ENCODE measurements at regions not wholly inside any gene's neighbourhood (a gene's known extent, or its start where the extent isn't known, plus 50 kb on each side); places are given as distances from the start of the nearest gene placed in this dataset.
"Not testable (repeated sequence)": the region's sequence is repeated elsewhere in the genome, so short reads cannot be mapped to it uniquely, and the experiment has no call there.

DNA sequence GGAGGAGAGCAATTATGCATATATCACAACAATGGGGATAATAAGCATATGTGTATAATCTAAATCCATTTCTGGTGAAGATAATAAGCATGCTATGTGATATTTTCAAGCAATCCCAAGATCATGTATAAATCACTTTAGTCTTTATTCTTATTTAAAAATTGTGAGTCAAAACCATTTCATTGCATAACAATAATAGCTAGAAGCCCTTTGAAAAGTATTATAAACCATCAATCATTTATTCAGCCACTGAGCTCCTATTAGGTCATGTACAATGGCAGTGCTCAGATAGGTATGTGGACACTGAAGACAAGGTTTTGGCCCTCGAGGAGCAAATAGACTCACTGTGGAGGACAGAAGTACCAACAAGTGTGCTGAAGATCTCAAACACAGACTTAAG lies 113.1 kb downstream of the CDCA7 start:
- intact Hi-C loops (cut with micrococcal nuclease), result no loop called here

DNA sequence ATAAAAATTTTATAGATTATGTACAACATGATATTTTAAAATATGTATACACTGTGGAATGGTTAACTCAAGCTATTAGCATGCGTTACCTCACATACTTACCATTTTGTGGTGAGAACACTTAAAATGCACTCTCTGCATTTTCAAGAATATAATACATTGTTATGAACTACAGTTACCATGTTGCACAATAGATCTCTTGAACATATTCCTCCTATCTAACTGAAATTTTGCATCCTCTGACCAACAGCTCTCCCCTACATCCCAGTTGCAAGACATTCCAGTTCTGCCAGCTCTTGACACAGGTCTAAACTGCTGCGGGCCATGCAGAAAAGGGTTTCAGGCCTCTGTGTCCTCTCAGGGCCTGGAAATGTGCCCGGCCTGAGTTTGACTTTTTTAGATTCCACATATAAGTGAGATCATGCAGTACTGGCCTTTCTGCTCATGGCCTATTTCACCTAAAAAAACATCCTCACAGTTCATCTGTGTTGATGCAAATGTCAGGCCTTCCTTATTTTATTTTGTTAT lies 113.7 kb downstream of the CDCA7 start:
- intact Hi-C loops (cut with micrococcal nuclease), result no loop called here

- intact Hi-C loops (cut with micrococcal nuclease), result no loop called here
Observed at GRCh38 chr2:173472112-173472511, 117.4 kb downstream of the CDCA7 start.

DNA sequence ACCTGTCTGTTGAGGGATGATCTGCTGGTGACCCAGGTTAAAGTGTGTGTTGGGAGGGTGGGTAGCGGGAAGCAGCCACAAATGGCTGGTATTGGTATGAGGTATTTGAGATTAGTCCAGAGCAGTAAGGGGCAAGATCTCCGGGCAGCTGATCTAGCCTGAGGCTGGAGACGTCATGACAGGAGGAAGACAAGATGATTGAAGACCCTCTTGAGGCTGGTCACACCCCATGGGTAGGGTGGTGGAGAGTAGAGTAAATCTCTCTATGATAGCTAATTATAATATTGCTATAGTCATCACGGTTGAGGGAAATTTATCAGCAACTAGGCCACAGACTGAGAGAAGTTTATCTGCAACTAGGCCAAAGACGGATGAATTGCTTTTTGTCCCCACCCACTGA lies 128.5 kb downstream of the CDCA7 start:
- intact Hi-C loops (cut with micrococcal nuclease), result no loop called here

DNA sequence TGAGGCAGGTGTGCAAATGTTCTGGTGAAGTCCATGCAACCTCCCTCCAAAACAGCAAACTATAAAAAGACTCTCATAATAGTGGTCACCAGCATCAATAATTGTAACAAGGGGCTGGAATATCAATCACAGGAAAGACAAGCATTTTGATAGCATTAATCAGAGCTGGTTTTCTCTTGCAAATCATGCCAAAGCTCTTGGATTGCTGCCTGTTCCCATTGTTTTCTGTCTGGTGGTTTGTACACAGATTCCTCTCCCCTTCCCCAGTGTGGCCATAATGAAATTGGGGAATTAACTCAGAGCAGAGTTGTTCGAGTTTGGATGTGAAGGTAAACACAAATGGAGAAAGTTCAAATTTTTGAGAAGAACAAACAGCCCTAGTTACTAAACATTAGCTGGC lies 134.2 kb downstream of the CDCA7 start:
- intact Hi-C loops (cut with micrococcal nuclease), result no loop called here

DNA sequence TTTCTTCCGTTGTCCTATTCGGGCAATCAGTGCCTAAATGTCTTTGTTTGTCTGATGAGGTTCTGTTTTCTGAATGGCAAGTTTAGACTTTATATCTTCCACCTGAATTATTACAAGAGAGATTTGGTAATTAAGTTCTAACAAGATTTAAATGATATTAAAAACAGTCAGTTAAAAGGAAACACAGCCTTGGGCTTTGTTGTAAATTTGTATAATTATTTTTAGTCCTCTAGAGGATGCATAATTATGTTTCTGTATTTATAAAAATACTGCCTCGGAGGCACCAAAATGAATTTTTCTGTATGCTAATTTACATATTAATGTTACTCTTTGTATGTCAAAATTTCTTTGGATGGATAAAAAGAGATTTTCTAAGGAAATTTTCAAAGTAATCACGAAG lies 136.7 kb downstream of the CDCA7 start:
- intact Hi-C loops (cut with micrococcal nuclease), result no loop called here

- intact Hi-C loops (cut with micrococcal nuclease), result no loop called here
Observed at GRCh38 chr2:173493874-173494273, 139.2 kb downstream of the CDCA7 start.

DNA sequence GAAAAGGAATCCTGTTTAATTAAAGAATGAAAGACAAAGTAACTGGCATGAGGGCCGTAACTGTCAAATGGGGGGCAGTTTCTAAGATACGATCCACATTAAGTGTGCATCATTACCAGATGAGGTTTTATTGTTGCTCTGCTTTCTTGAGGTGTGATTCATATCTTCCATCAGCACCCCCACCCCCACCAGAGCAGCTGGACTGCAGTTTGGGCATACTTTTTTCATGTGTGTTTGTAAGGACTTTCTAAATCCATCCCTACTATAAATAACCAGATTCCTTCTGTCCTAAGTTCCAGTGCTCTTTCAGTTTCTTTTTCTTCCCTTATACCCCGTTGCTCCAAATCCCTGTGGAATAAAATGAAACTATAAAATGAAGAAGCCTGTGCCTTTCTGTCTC lies 142.1 kb downstream of the CDCA7 start:
- intact Hi-C loops (cut with micrococcal nuclease), result no loop called here

GRCh38 chr2:173500953-173501352 lies 146.3 kb downstream of the CDCA7 start:
- intact Hi-C loops (cut with micrococcal nuclease), result no loop called here

DNA sequence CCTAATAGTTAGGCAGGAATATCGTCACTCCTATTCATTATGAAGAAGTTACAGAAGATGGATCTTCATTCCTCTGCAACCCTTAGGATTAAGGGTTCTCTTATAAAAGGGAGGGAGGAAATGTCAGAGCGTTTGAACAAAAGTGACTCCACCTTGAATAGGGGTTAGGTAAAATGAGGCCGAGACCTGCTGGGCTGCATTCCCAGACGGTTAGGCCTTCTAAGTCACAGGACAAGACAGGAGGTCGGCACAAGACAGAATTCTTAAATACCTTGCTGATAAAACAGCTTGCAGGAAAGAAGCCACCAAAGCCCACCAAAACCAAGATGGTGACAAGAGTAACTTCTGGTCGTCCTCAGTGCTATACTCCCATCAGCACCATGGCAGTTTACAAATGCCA lies 147.6 kb downstream of the CDCA7 start:
- intact Hi-C loops (cut with micrococcal nuclease), result no loop called here

- intact Hi-C loops (cut with micrococcal nuclease), result no loop called here
Observed at GRCh38 chr2:173511357-173511756, 156.7 kb downstream of the CDCA7 start.

DNA sequence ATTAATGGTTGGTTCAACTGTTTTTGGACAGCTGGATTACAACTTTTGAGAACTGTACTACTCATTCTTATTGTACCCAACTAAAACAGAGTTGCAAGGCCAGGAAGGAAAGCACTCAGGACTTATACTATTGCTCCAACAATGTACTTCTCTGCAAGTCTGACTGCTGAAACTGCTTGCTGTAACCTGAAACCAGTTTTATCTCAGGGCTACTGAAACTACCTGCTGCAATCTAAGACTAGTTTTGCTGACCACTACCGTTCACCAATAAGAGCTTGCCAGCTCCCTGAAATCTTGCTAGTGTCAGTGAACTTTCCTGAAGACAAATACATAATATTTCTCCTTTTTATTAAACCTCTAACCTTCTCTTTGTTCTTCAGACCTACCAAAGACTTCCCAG lies 157.3 kb downstream of the CDCA7 start:
- intact Hi-C loops (cut with micrococcal nuclease), result no loop called here

DNA sequence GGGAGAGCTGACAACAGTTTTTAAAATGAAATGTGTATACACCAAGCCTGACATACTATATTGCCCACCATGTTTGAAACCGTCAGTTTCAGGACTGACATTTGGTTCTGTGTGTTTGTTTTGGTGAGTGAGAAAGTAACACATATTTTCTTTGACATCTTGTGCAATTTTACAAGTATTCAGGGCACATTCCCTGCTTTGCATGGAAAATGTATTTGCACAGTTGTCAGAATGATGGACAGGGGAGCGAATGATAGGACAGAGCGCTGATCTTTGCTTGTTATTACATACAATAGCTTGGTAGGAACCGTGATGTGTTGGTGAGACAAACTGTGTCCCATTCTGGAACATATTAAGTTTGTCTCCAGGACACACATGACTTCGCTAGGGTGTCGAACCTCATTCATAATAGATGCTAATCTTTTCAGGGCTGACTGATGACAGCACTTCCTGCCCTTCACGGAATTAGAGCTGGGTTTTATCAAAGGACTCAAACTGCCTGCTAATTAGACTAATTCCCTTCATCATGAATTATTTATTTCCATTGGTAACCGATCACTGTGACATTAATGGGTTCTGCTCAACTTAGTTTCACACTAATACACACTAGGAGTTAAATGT lies 158.5 kb downstream of the CDCA7 start:
- intact Hi-C loops (cut with micrococcal nuclease), result no loop called here

- intact Hi-C loops (cut with micrococcal nuclease), result no loop called here
Observed at GRCh38 chr2:173520918-173521317, 166.2 kb downstream of the CDCA7 start.

DNA sequence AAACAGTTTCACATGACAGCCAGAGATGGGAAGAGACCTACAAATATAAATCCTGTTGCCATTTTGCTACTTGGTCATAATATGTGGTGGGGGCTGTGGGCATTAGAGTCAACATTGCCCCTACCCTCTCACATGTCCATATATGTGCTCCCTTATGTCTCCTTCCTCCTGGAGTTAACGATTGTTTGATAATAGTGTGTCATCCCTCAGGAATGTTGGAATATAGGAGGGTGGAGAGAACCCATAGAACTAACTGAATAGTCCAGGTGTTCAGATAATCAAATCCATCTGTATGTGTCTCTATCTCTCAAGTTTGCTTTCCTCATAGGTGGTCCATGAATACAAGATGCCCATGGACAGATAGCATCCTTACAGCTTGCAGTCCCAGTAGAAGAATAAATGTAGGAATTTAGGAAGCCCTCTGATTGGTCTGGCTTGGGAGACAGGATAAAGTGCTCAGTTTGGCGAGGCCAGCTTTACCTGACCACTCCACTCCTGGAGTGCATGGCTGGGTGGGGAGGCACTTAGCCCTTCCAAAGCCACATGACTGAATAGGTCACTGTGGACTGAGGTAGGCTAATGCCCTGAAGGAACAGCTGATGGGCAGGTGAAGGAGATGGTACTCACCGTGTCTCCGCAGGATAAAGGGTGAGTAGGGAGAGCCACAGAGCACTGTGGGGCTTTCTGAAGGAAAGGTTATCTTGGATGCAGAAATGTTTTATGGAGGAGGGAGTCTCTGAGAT lies 166.9 kb downstream of the CDCA7 start:
- intact Hi-C loops (cut with micrococcal nuclease), result no loop called here

GRCh38 chr2:173523497-173523896 lies 168.8 kb downstream of the CDCA7 start:
- intact Hi-C loops (cut with micrococcal nuclease), result no loop called here

GRCh38 chr2:173524256-173524955 lies 169.7 kb downstream of the CDCA7 start:
- intact Hi-C loops (cut with micrococcal nuclease), result no loop called here

- intact Hi-C loops (cut with micrococcal nuclease), result not testable (repeated sequence)
Observed at GRCh38 chr2:173532732-173533531, 178.3 kb downstream of the CDCA7 start.

DNA sequence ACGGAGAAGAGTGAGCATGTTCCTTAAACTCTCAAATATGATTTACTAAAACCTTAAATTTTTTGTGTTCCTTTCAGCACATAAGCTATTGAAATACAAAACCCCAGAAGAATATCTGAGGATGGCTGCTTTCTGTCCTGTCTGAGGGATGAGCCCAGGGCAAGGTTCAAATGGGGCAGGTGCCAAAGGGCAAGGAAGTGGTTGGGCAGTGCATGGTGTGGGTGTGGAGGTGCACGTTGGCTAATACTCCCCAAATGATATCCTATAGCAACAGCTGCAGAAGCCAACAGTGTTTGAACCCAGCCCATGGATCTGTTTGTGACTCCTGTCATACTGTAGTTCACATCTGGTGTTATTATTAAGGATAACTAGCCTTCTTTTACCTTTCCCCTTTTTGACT lies 183.0 kb downstream of the CDCA7 start:
- intact Hi-C loops (cut with micrococcal nuclease), result no loop called here

GRCh38 chr2:173539615-173540014 lies 184.9 kb downstream of the CDCA7 start:
- intact Hi-C loops (cut with micrococcal nuclease), result no loop called here

GRCh38 chr2:173544641-173545363 lies 190.1 kb downstream of the CDCA7 start:
- intact Hi-C loops (cut with micrococcal nuclease), result no loop called here

All from T-helper 2 cell treated with Interferon-gamma antibody and Interleukin-4, amounts not matched to agents 100 ng/mL and 5 ng/mL, for 36 hours (primary cell).